K562 (cell line): ENCODE measurements at regions not wholly inside any gene's neighbourhood (a gene's known extent, or its start where the extent isn't known, plus 50 kb on each side); places are given as distances from the start of the nearest gene placed in this dataset.
"Not testable (repeated sequence)": the region's sequence is repeated elsewhere in the genome, so short reads cannot be mapped to it uniquely, and the experiment has no call there.

Source experiments
- ATAC-seq: fragments of 200-7000 bp; cut with Tn5 transposase; 3 replicates; pipeline ENCODE4 v1.9.1; 2020; ENCODE audit warnings: moderate library complexity
- BruUV-seq: library from RNA; stranded (reverse); fragments of 400-500 nt; replicated peaks from 2 replicates; lab custom pipeline; 2021; lab: Mats Ljungman, UMichigan
- CTCF ChIA-PET: fragments of 300-600 bp; formaldehyde crosslinking; extraction: SDS; loops from one replicate; lab custom pipeline; 2021; ENCODE audit warnings: low intra/inter-chr PET ratio; lab: Yijun Ruan, JAX
- POLR2A ChIA-PET: fragments of 300-600, 350-650 bp; sonication (Branson Sonifier 250); formaldehyde crosslinking; extraction: SDS; loops from one replicate; lab custom pipeline; 2021; ENCODE audit warnings: antibody characterized with exemption, inconsistent platforms; lab: Yijun Ruan, JAX
- DNase-seq, 4 experiments: peaks; one replicate each; pipeline versions ENCODE4 v3.0.0 to v3.0.0-alpha.2; 2011 to 2018; ENCODE audit warnings: low spot score in 3 of 4, mixed read lengths in 3 of 4; ENCODE audit errors: extremely low read depth in 1 of 4
- FAIRE-seq: peaks from 2 replicates; lab custom pipeline; 2011; peaks lifted over from hg19 to GRCh38; lab: Jason Lieb, UNC
- H2AFZ ChIP-seq: 2 replicates; pipeline ENCODE4 v1.6.0; 2011; ENCODE audit warnings: low read depth, low read length, control low read depth, inconsistent platforms
- H3K27ac ChIP-seq: fragments of 200-600 bp; 3 replicates; pipeline ENCODE4 v1.8.0; 2011; ENCODE audit warnings: low read depth, mild to moderate bottlenecking, control low read depth, inconsistent platforms, low read length, moderate library complexity, mixed read lengths; ENCODE audit errors: extremely low read depth
- H3K27me3 ChIP-seq, 2 experiments: fragments of 300-600 bp in 1 of 2; 2 replicates in 1 of 2; 3 replicates in 1 of 2; pipeline versions ENCODE4 v1.6.0 to v1.8.0; 2011; ENCODE audit warnings: inconsistent platforms in 2 of 2, low read length in 2 of 2, mild to moderate bottlenecking in 1 of 2, mixed read lengths in 1 of 2, moderate library complexity in 1 of 2; ENCODE audit not compliant: control insufficient read depth in 2 of 2, insufficient read depth in 2 of 2
- H3K36me3 ChIP-seq: fragments of 300-600 bp; 3 replicates; pipeline ENCODE4 v1.8.0; 2011; ENCODE audit warnings: mild to moderate bottlenecking, low read length, inconsistent platforms; ENCODE audit not compliant: control insufficient read depth, insufficient read depth
- H3K4me1 ChIP-seq, 2 experiments: fragments of 200-600 bp in 1 of 2; replicated peaks in 1 of 2; 2 replicates in 1 of 2; 3 replicates in 1 of 2; pipeline versions ENCODE4 v1.5.1 to v1.8.0; 2011; ENCODE audit warnings: inconsistent platforms in 2 of 2, low read length in 2 of 2, mild to moderate bottlenecking in 1 of 2, mixed read lengths in 1 of 2, moderate library complexity in 1 of 2; ENCODE audit not compliant: control insufficient read depth in 2 of 2, insufficient read depth in 2 of 2
- H3K4me2 ChIP-seq: 2 replicates; pipeline ENCODE4 v1.6.1; 2011; ENCODE audit warnings: low read length, control low read depth, inconsistent platforms, mixed read lengths; ENCODE audit not compliant: insufficient read depth
- H3K4me3 ChIP-seq: fragments of 200-600 bp; sonication (generic), shearing (Covaris generic); 2 replicates; pipeline ENCODE4 v1.5.1; 2016; ENCODE audit warnings: control low read depth, inconsistent platforms
- H3K79me2 ChIP-seq: fragments of 200-600 bp; 3 replicates; pipeline ENCODE4 v1.8.0; 2011; ENCODE audit warnings: low read length, inconsistent platforms; ENCODE audit not compliant: control insufficient read depth, insufficient read depth
- H3K9ac ChIP-seq, 2 experiments: 2 replicates each; pipeline versions ENCODE4 v1.6.0 to v1.6.1; 2011; ENCODE audit warnings: low read depth in 2 of 2, low read length in 2 of 2, control low read depth in 1 of 2, inconsistent platforms in 1 of 2, mild to moderate bottlenecking in 1 of 2, mixed read lengths in 1 of 2; ENCODE audit not compliant: insufficient read depth in 1 of 2
- H3K9me1 ChIP-seq: one replicate; pipeline ENCODE4 v1.6.0; 2011; ENCODE audit warnings: inconsistent platforms, mild to moderate bottlenecking, low read length, moderate library complexity; ENCODE audit not compliant: control insufficient read depth, insufficient read depth
- H3K9me3 ChIP-seq: replicated peaks from 2 replicates; pipeline ENCODE4 v1.5.1; 2011; ENCODE audit warnings: low read depth, low read length, inconsistent platforms; ENCODE audit not compliant: control insufficient read depth, insufficient read depth
- H4K20me1 ChIP-seq: replicated peaks from 2 replicates; pipeline ENCODE4 v1.6.1; 2011; ENCODE audit warnings: low read length, inconsistent platforms, mixed read lengths; ENCODE audit not compliant: control insufficient read depth, insufficient read depth
- CXXC5 ChIP-seq: fragments of 250-450 bp; sonication (Bioruptor Pico); IDR thresholded peaks from 2 replicates; pipeline ENCODE4 v1.8.0; 2022; ENCODE audit warnings: inconsistent platforms, mild to moderate bottlenecking, moderate library complexity
- ELK1 ChIP-seq: sonication (generic); formaldehyde crosslinking; IDR thresholded peaks from 2 replicates; pipeline ENCODE4 v1.8.1; 2022; ENCODE audit warnings: missing genetic modification reagents
- HMG20B ChIP-seq: fragments of 250-450 bp; sonication (Bioruptor Pico); IDR thresholded peaks from 2 replicates; pipeline ENCODE4 v1.5.0; 2021; ENCODE audit warnings: mild to moderate bottlenecking
- JUNB ChIP-seq: fragments of 450-650 bp; formaldehyde crosslinking; conservative IDR thresholded peaks from 2 replicates; pipeline ENCODE4 v1.4.0; 2020; ENCODE audit warnings: mild to moderate bottlenecking
- NFXL1 ChIP-seq: fragments of 450-650 bp; formaldehyde crosslinking; IDR thresholded peaks from 2 replicates; pipeline ENCODE4 v1.4.0; 2021; ENCODE audit warnings: mild to moderate bottlenecking
- RBM15 ChIP-seq: fragments of 200-400 bp; formaldehyde crosslinking; IDR thresholded peaks from 2 replicates; pipeline ENCODE4 v1.6.1; 2018; ENCODE audit warnings: mild to moderate bottlenecking, low read length, moderate library complexity; ENCODE audit not compliant: insufficient read depth
- TCFL5 ChIP-seq: fragments of 250-450 bp; sonication (Bioruptor Pico); conservative IDR thresholded peaks from 2 replicates; pipeline ENCODE4 v1.6.1; 2021; ENCODE audit warnings: mild to moderate bottlenecking, moderate library complexity, matching md5 sums
- TFE3 ChIP-seq: fragments of 450-650 bp; formaldehyde crosslinking; IDR thresholded peaks from 2 replicates; pipeline ENCODE4 v1.4.0; 2020; ENCODE audit warnings: mild to moderate bottlenecking, mixed read lengths
- ZNF347 ChIP-seq: fragments of 450-650 bp; formaldehyde crosslinking; IDR thresholded peaks from 2 replicates; pipeline ENCODE4 v1.4.0; 2020; ENCODE audit warnings: low read depth, mild to moderate bottlenecking, moderate library complexity
- ZNF644 ChIP-seq: fragments of 200-800 bp; sonication (Bioruptor generic); IDR thresholded peaks from 2 replicates; pipeline ENCODE4 v1.6.1; 2016; ENCODE audit warnings: low read depth, missing genetic modification characterization, missing compliant biosample characterization
- WGBS: fragments of 100-300 bp; shearing (Covaris generic); methylation state at CpG from one replicate; pipeline ENCODE4 v1.1.6; 2016; ENCODE audit warnings: low coverage, mixed read lengths; ENCODE audit not compliant: insufficient coverage; ENCODE audit errors: missing lambda C conversion rate; 5-methylcytosine and 5-hydroxymethylcytosine counted together
- in situ Hi-C: fragments of 300-500 bp; cut with MboI; formaldehyde crosslinking; loops from 4 replicates; pipeline ENCODE4 v1.15.0; 2018; ENCODE audit warnings: inconsistent platforms, mixed read lengths
- intact Hi-C: fragments of 100-400 bp; cut with micrococcal nuclease; formaldehyde crosslinking; loops from 2 replicates; pipeline ENCODE4 v1.14.2; 2022
- TF ChIP-seq, protein P1 (sequence below): IDR thresholded peaks from 2 replicates; pipeline ENCODE4 v1.6.1; 2014; ENCODE audit warnings: antibody characterized with exemption
- TF ChIP-seq, protein P2 (sequence below): fragments of 450-650 bp; IDR thresholded peaks from 2 replicates; pipeline ENCODE4 v1.6.1; 2016

- ATAC-seq, POLR2A ChIA-PET, H3K4me3 ChIP-seq, H3K9me3 ChIP-seq, CTCF ChIA-PET, H3K36me3 ChIP-seq, H3K4me1 ChIP-seq, H3K9ac ChIP-seq, H3K79me2 ChIP-seq, H2AFZ ChIP-seq, in situ Hi-C loops, H3K9me1 ChIP-seq, H4K20me1 ChIP-seq, FAIRE-seq, H3K27me3 ChIP-seq, H3K27ac ChIP-seq, BruUV-seq, DNase-seq, intact Hi-C loops, H3K4me2 ChIP-seq: not testable (repeated sequence)
- WGBS: 3% methylated on average over 4 of the region's 7 CpGs
Observed at GRCh38 chr5:8731110-8731509, 814.8 kb downstream of the SEMA5A start.

DNA sequence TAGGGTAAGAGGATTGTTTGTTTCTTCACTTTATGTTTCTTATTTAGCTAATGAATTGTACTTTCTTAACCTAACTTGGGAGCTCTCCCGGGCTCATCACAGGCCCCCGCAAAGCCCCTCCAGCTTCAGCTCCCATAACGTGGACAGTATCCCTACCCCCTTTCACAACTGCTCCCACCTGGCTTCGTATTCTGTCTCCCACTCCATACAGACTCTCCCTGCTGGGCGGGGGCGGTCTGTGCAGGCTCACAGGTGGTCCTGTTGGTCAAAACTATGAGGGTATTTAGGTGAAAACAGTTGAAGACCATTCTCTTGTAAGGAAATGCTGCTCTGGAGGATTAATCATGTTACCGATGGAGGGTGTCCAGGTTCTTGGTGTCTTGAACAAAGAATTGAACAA, 805.3 kb downstream of the SEMA5A start:
- no peak overlapping the region for H2AFZ ChIP-seq
- 0 out of 2 replicates have a peak, but pooled peaks cover 1% of the 10 kb centered on the region for H3K9me3 ChIP-seq
- WGBS: 0% methylated on average over 7 of the region's 7 CpGs
- H3K9me1 ChIP-seq: no peaks in the 10 kb centered on the region
- no peak for ATAC-seq
- H3K36me3 ChIP-seq: no peaks in the 10 kb centered on the region
- H3K4me2 ChIP-seq: no peak overlapping the region
- H3K79me2 ChIP-seq: no peaks in the 10 kb centered on the region
- ChIA-PET POLR2A (no interaction called here), CTCF (no interaction called here)
- in situ Hi-C loops (no loop called here), intact Hi-C loops (no loop called here)
- H3K9ac ChIP-seq: no peak overlapping the region
- no peaks in the 10 kb centered on the region for H4K20me1 ChIP-seq
- H3K4me1 ChIP-seq: no peaks in the 10 kb centered on the region
- no peak overlapping the region for H3K27ac ChIP-seq
- DNase-seq: no peak
- no peak for FAIRE-seq
- H3K27me3 ChIP-seq: no peaks in the 10 kb centered on the region
- no TSS peak for BruUV-seq
- H3K4me3 ChIP-seq: no peak overlapping the region
- TF ChIP-seq RBM15 (no peak), TCFL5 (CRISPR knock-in tag) (no peak), CXXC5 (CRISPR knock-in tag) (no peak), ZNF347 (CRISPR knock-in tag) (no peak), ZNF644 (no peak), ELK1 (CRISPR knock-in tag) (no peak), HMG20B (no peak), TFE3 (CRISPR knock-in tag) (no peak), NFXL1 (CRISPR knock-in tag) (no peak), JUNB (no peak)
- TF ChIP-seq, protein P1, sequence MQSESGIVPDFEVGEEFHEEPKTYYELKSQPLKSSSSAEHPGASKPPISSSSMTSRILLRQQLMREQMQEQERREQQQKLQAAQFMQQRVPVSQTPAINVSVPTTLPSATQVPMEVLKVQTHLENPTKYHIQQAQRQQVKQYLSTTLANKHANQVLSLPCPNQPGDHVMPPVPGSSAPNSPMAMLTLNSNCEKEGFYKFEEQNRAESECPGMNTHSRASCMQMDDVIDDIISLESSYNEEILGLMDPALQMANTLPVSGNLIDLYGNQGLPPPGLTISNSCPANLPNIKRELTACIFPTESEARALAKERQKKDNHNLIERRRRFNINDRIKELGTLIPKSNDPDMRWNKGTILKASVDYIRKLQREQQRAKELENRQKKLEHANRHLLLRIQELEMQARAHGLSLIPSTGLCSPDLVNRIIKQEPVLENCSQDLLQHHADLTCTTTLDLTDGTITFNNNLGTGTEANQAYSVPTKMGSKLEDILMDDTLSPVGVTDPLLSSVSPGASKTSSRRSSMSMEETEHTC: no peak
- TF ChIP-seq, protein P2, sequence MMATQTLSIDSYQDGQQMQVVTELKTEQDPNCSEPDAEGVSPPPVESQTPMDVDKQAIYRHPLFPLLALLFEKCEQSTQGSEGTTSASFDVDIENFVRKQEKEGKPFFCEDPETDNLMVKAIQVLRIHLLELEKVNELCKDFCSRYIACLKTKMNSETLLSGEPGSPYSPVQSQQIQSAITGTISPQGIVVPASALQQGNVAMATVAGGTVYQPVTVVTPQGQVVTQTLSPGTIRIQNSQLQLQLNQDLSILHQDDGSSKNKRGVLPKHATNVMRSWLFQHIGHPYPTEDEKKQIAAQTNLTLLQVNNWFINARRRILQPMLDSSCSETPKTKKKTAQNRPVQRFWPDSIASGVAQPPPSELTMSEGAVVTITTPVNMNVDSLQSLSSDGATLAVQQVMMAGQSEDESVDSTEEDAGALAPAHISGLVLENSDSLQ: no peak
